Pancreas (tissue), 10 donors: ENCODE measurements at regions not wholly inside any gene's neighbourhood (a gene's known extent, or its start where the extent isn't known, plus 50 kb on each side); places are given as distances from the start of the nearest gene placed in this dataset.

Source experiments
- ATAC-seq, 4 donors: fragments of 200-7000 bp; cut with Tn5 transposase; one replicate each; pipeline versions ENCODE4 v1.8.0 to v1.9.1; 2020; ENCODE audit warnings: mild to moderate bottlenecking in 4 of 4, moderate library complexity in 4 of 4
- DNase-seq, 6 donors: peaks; one replicate each; pipeline ENCODE4 v3.0.0-alpha.2; 2020
- FAIRE-seq: peaks from 2 replicates; lab custom pipeline; 2012; peaks lifted over from hg19 to GRCh38; lab: Jason Lieb, UNC
- H3K27ac ChIP-seq, 4 donors: fragments of 200-600 bp; sonication (generic); 1 replicate in 3 of 4; 2 replicates in 1 of 4; pipeline versions ENCODE4 v1.5.0 to v1.8.0; 2020
- H3K27me3 ChIP-seq, 4 donors: fragments of 200-600 bp; one replicate each; pipeline ENCODE4 v1.8.0; 2021
- H3K36me3 ChIP-seq, 3 donors: fragments of 200-600 bp; sonication (generic) in 1 of 3; one replicate each; pipeline versions ENCODE4 v1.5.0 to v1.8.0; 2020 to 2021
- H3K4me1 ChIP-seq, 3 donors: fragments of 200-600 bp; one replicate each; pipeline ENCODE4 v1.8.0; 2021
- H3K4me3 ChIP-seq, 4 donors: fragments of 200-600 bp; sonication (generic) in 2 of 4; one replicate each; pipeline versions ENCODE4 v1.5.0 to v1.8.0; 2020 to 2021
- H3K9me3 ChIP-seq, 4 donors: fragments of 200-600 bp; one replicate each; pipeline ENCODE4 v1.8.0; 2021
- CTCF ChIP-seq, 4 donors: fragments of 200-600 bp; sonication (generic) in 3 of 4; IDR thresholded peaks; one replicate each; pipeline versions ENCODE4 v1.5.0 to v1.8.0; 2021; ENCODE audit warnings: antibody characterized with exemption in 4 of 4
- WGBS, 2 donors: extraction: QIAGEN DNeasy Blood & Tissue Kit; methylation state at CpG; one replicate each; pipeline ENCODE4 v1.1.7; 2013; 5-methylcytosine and 5-hydroxymethylcytosine counted together
- intact Hi-C, 3 donors: fragments of 100-400 bp; cut with DNase I; formaldehyde crosslinking; loops; one replicate each; pipeline versions ENCODE4 v1.11.1 to v1.14.2; 2022
- donor health status: healthy with polysubstance abuse.
- donor health status: DM: no; HTN: no; CAD: no; lungs with moderate emphysema.
- donor health status: DM: no; HTN: no; CAD: no.
- donor health status: control.
- donor health status: control.
- donor health status: Bipolar disorder and iron deficiency.
- donor health status: DM: yes; HTN: yes; CAD: no.
- donor health status: DM: no; HTN: no; CAD: no.
- donor health status: DM: no; HTN: no; CAD: no.
- donor health status: DM: yes; HTN: yes; CAD: no.

GRCh38 chr6:16876201-16876600 is 114.9 kb upstream of the ATXN1 start:
- H3K9me3 ChIP-seq = no peaks in the 10 kb centered on the region
- 71 to 81% methylated on average over 3 of the region's 3 CpGs for WGBS, 2 donors
- H3K27ac ChIP-seq = no peak overlapping the region
- no peaks in the 10 kb centered on the region for H3K27me3 ChIP-seq
- no peaks in the 10 kb centered on the region for H3K36me3 ChIP-seq
- no peaks in the 10 kb centered on the region for H3K4me1 ChIP-seq
- ATAC-seq (no peak), DNase-seq (no peak), FAIRE-seq (no peak)
- intact Hi-C loops = no loop called here
- no peak for TF ChIP-seq CTCF (IDR thresholded peaks at IDR 0.05)
- no peak overlapping the region for H3K4me3 ChIP-seq

GRCh38 chr6:16873698-16874097 is 112.4 kb upstream of the ATXN1 start:
- H3K27me3 ChIP-seq = no peaks in the 10 kb centered on the region
- DNase-seq = no peak
- no peak for FAIRE-seq
- no peaks in the 10 kb centered on the region for H3K36me3 ChIP-seq
- intact Hi-C loops = no loop called here
- no peak for TF ChIP-seq CTCF (IDR thresholded peaks at IDR 0.05)
- no peak for ATAC-seq
- no peak overlapping the region for H3K4me3 ChIP-seq
- 39 to 62% methylated on average over 3 of the region's 3 CpGs for WGBS, 2 donors
- no peaks in the 10 kb centered on the region for H3K4me1 ChIP-seq
- no peaks in the 10 kb centered on the region for H3K9me3 ChIP-seq
- H3K27ac ChIP-seq = no peak overlapping the region

- Histone ChIP-seq H3K27ac (no peak overlapping the region), H3K4me3 (no peak overlapping the region), H3K27me3 (no peaks in the 10 kb centered on the region), H3K4me1 (no peaks in the 10 kb centered on the region), H3K9me3 (no peaks in the 10 kb centered on the region), H3K36me3 (no peaks in the 10 kb centered on the region)
- intact Hi-C loops = no loop called here
- no peak for TF ChIP-seq CTCF (IDR thresholded peaks at IDR 0.05)
- DNase-seq (no peak), ATAC-seq (no peak), FAIRE-seq (no peak)
- WGBS, 2 donors = 50 to 55% methylated on average over 6 of the region's 6 CpGs
These were observed 111.4 kb upstream of the ATXN1 start for GRCh38 chr6:16872543-16873235.

- WGBS, 2 donors = 78 to 86% methylated on average over 5 of the region's 5 CpGs
These were observed 109.8 kb upstream of the ATXN1 start for GRCh38 chr6:16871047-16871446.

More at GRCh38 chr6:16871047-16871446, 109.8 kb upstream of the ATXN1 start:
- H3K27me3 ChIP-seq = no peaks in the 10 kb centered on the region
- no peak for TF ChIP-seq CTCF (IDR thresholded peaks at IDR 0.05)
- DNase-seq (no peak), ATAC-seq (no peak), FAIRE-seq (no peak)
- H3K36me3 ChIP-seq = no peaks in the 10 kb centered on the region
- no peak overlapping the region for H3K4me3 ChIP-seq
- intact Hi-C loops = no loop called here
- H3K4me1 ChIP-seq = no peaks in the 10 kb centered on the region
- no peaks in the 10 kb centered on the region for H3K9me3 ChIP-seq
- no peak overlapping the region for H3K27ac ChIP-seq
